ENCODE measurements at regions not wholly inside any gene's neighbourhood (a gene's known extent, or its start where the extent isn't known, plus 50 kb on each side); places are given as distances from the start of the nearest gene placed in this dataset.

DNA sequence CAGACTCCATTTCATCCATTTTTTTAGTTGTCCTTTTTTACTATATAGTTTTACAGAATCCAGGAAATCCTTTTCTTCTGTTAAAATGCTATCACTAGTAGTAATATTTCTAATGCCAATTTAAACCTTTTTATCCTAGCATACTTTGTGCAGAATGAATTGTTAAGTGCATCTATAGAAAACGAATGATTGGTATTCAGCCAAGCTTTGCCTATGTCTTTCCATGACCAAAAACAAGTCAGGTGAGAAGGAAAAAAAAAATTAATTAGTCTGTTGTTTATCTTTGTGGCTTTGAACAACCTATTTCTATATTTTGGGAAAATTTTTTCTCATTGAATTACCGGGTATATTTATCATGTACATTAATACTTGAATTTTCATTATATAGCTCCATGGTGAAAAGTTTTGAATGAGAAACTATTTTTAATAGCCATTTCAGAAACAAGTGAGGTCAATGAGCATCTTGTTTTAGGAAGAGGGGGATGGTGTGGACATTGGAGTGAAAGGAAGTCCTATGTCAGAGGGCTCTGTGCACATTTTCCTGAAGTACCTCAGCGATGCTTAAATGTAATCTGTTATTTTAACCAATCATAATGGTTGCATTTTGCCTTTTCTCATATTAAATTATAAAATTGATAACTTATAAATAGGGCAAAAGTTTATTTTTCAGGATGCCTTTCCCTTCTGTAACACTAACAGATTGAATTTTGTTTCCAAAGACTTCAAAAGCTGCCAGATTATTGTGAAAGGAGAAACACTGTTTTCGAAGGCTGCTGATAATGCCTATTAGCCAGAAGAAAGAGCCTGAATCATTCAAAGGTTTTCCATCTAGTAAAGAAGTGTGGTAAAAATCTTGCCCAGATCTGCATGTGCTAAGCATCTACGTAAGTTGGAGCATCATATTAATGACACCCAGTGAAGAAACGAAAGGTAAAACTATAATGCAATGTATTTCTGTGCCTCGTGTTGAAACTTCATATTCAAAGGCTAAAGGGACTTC is 73.8 kb upstream of the S1PR1 start:
- Histone ChIP-seq H3K4me1 (ENCODE audit: low read length) (no peaks in the 10 kb centered on the region), H3K4me3 (ENCODE audit: low read length) (no peak overlapping the region), H3K27me3 (replicated peaks; ENCODE audit: insufficient read depth, low read length) (no peaks in the 10 kb centered on the region), H4K20me1 (ENCODE audit: insufficient read depth, low read length) (no peaks in the 10 kb centered on the region), H3K9ac (ENCODE audit: low read length) (no peak overlapping the region), H3F3A (ENCODE audit: insufficient read depth, low read length) (no peaks in the 10 kb centered on the region), H3K27ac (ENCODE audit: low read length) (no peak overlapping the region), H3K9me3 (replicated peaks; ENCODE audit: insufficient read depth, low read length) (no peaks in the 10 kb centered on the region), H3K36me3 (replicated peaks; ENCODE audit: insufficient read depth, low read length) (no peaks in the 10 kb centered on the region), H3K9me2 (replicated peaks; ENCODE audit: insufficient read depth, low read length) (no peaks in the 10 kb centered on the region), H3K79me2 (ENCODE audit: low read length) (no peaks in the 10 kb centered on the region), H2AFZ (ENCODE audit: low read length) (no peak overlapping the region), H3K4me2 (ENCODE audit: low read depth, low read length) (no peak overlapping the region)
- TF ChIP-seq EZH2phosphoT487 (IDR thresholded peaks at IDR 0.05; ENCODE audit: low read length), result no peak
- no peak for TF ChIP-seq EZH2 (optimal IDR thresholded peaks at IDR 0.05; ENCODE audit: low read depth, low read length)
- TF ChIP-seq CTCF (IDR thresholded peaks at IDR 0.05; ENCODE audit: low read length), result no peak
- DNase-seq, result no peak

- DNase-seq, result no peak
- Histone ChIP-seq H3F3A (ENCODE audit: insufficient read depth, low read length) (no peaks in the 10 kb centered on the region), H4K20me1 (ENCODE audit: insufficient read depth, low read length) (no peaks in the 10 kb centered on the region), H3K9me3 (replicated peaks; ENCODE audit: insufficient read depth, low read length) (no peaks in the 10 kb centered on the region), H3K4me3 (ENCODE audit: low read length) (no peak overlapping the region), H3K9me2 (replicated peaks; ENCODE audit: insufficient read depth, low read length) (no peaks in the 10 kb centered on the region), H3K36me3 (replicated peaks; ENCODE audit: insufficient read depth, low read length) (no peaks in the 10 kb centered on the region), H3K4me1 (ENCODE audit: low read length) (no peaks in the 10 kb centered on the region), H3K4me2 (ENCODE audit: low read depth, low read length) (no peak overlapping the region), H3K79me2 (ENCODE audit: low read length) (no peaks in the 10 kb centered on the region), H2AFZ (ENCODE audit: low read length) (no peak overlapping the region), H3K27ac (ENCODE audit: low read length) (no peak overlapping the region), H3K27me3 (replicated peaks; ENCODE audit: insufficient read depth, low read length) (no peaks in the 10 kb centered on the region), H3K9ac (ENCODE audit: low read length) (no peak overlapping the region)
- TF ChIP-seq EZH2phosphoT487 (IDR thresholded peaks at IDR 0.05; ENCODE audit: low read length) (no peak), CTCF (IDR thresholded peaks at IDR 0.05; ENCODE audit: low read length) (no peak), EZH2 (optimal IDR thresholded peaks at IDR 0.05; ENCODE audit: low read depth, low read length) (no peak)
Measured at GRCh38 chr1:101162300-101162699, 74.5 kb upstream of the S1PR1 start.

GRCh38 chr1:101161619-101162018 is 75.2 kb upstream of the S1PR1 start:
- DNase-seq, result no peak
- no peaks in the 10 kb centered on the region for H3K9me2 ChIP-seq (replicated peaks; ENCODE audit: insufficient read depth, low read length)
- H3K4me2 ChIP-seq (ENCODE audit: low read depth, low read length), result no peak overlapping the region
- H3K27me3 ChIP-seq (replicated peaks; ENCODE audit: insufficient read depth, low read length), result no peaks in the 10 kb centered on the region
- no peaks in the 10 kb centered on the region for H3F3A ChIP-seq (ENCODE audit: insufficient read depth, low read length)
- no peaks in the 10 kb centered on the region for H3K36me3 ChIP-seq (replicated peaks; ENCODE audit: insufficient read depth, low read length)
- H3K4me1 ChIP-seq (ENCODE audit: low read length), result no peaks in the 10 kb centered on the region
- TF ChIP-seq EZH2phosphoT487 (IDR thresholded peaks at IDR 0.05; ENCODE audit: low read length) (no peak), CTCF (IDR thresholded peaks at IDR 0.05; ENCODE audit: low read length) (no peak), EZH2 (optimal IDR thresholded peaks at IDR 0.05; ENCODE audit: low read depth, low read length) (no peak)
- H2AFZ ChIP-seq (ENCODE audit: low read length), result no peak overlapping the region
- no peaks in the 10 kb centered on the region for H4K20me1 ChIP-seq (ENCODE audit: insufficient read depth, low read length)
- H3K27ac ChIP-seq (ENCODE audit: low read length), result no peak overlapping the region
- H3K4me3 ChIP-seq (ENCODE audit: low read length), result no peak overlapping the region
- H3K9ac ChIP-seq (ENCODE audit: low read length), result no peak overlapping the region
- no peaks in the 10 kb centered on the region for H3K79me2 ChIP-seq (ENCODE audit: low read length)
- H3K9me3 ChIP-seq (replicated peaks; ENCODE audit: insufficient read depth, low read length), result no peaks in the 10 kb centered on the region

Data from MM.1S (cell line).